Liver (tissue), 8 donors: ENCODE measurements at regions not wholly inside any gene's neighbourhood (a gene's known extent, or its start where the extent isn't known, plus 50 kb on each side); places are given as distances from the start of the nearest gene placed in this dataset.

Experiments used
- DNase-seq: peaks from one replicate; pipeline ENCODE4 v3.0.0-alpha.2; 2017; ENCODE audit warnings: low spot score
- H3K27ac ChIP-seq, 2 donors: one replicate each; pipeline ENCODE4 v1.7.0; 2013; ENCODE audit warnings: inconsistent platforms in 2 of 2, low read length in 2 of 2, control low read depth in 1 of 2, low read depth in 1 of 2, mild to moderate bottlenecking in 1 of 2
- H3K27me3 ChIP-seq, 4 donors: one replicate each; pipeline versions ENCODE4 v1.6.1 to v1.7.0; 2013; ENCODE audit warnings: low read length in 3 of 4, inconsistent platforms in 1 of 4, mild to moderate bottlenecking in 1 of 4, moderate library complexity in 1 of 4; ENCODE audit not compliant: control insufficient read depth in 4 of 4, insufficient read depth in 4 of 4
- H3K36me3 ChIP-seq, 4 donors: one replicate each; pipeline versions ENCODE4 v1.6.1 to v1.7.0; 2013; ENCODE audit warnings: low read length in 3 of 4, mild to moderate bottlenecking in 3 of 4, low read depth in 1 of 4, moderate library complexity in 1 of 4; ENCODE audit not compliant: control insufficient read depth in 4 of 4, insufficient read depth in 3 of 4
- H3K4me1 ChIP-seq, 4 donors: one replicate each; pipeline versions ENCODE4 v1.6.1 to v1.7.0; 2013; ENCODE audit warnings: low read length in 3 of 4, mild to moderate bottlenecking in 3 of 4, moderate library complexity in 1 of 4; ENCODE audit not compliant: control insufficient read depth in 4 of 4, insufficient read depth in 4 of 4
- H3K4me3 ChIP-seq, 3 donors: one replicate each; pipeline versions ENCODE4 v1.6.1 to v1.7.0; 2013; ENCODE audit warnings: low read length in 3 of 3, control low read depth in 1 of 3, low read depth in 1 of 3, mild to moderate bottlenecking in 1 of 3
- H3K9ac ChIP-seq, 2 donors: one replicate each; pipeline ENCODE4 v1.7.0; 2013; ENCODE audit warnings: low read length in 2 of 2, mild to moderate bottlenecking in 2 of 2, moderate library complexity in 2 of 2, control low read depth in 1 of 2, low read depth in 1 of 2
- H3K9me3 ChIP-seq, 4 donors: one replicate each; pipeline versions ENCODE4 v1.6.1 to v1.7.0; 2013; ENCODE audit warnings: low read length in 3 of 4; ENCODE audit not compliant: control insufficient read depth in 4 of 4
- EGR1 ChIP-seq, 2 donors: IDR thresholded peaks; 2 replicates each; pipeline ENCODE4 v1.6.1; 2016 to 2018; ENCODE audit warnings: antibody characterized with exemption in 2 of 2, low read depth in 2 of 2
- FOXA1 ChIP-seq: IDR thresholded peaks from 2 replicates; pipeline ENCODE4 v1.6.1; 2016; ENCODE audit warnings: antibody characterized with exemption
- FOXA2 ChIP-seq: IDR thresholded peaks from 2 replicates; pipeline ENCODE4 v1.6.1; 2016; ENCODE audit warnings: antibody characterized with exemption
- GABPA ChIP-seq, 2 donors: IDR thresholded peaks in 1 of 2; conservative IDR thresholded peaks in 1 of 2; 2 replicates each; pipeline ENCODE4 v1.6.1; 2016; ENCODE audit warnings: antibody characterized with exemption in 2 of 2, mild to moderate bottlenecking in 1 of 2, moderate library complexity in 1 of 2
- HNF4G ChIP-seq: IDR thresholded peaks from 2 replicates; pipeline ENCODE4 v1.6.1; 2016; ENCODE audit warnings: antibody characterized with exemption
- JUND ChIP-seq, 2 donors: IDR thresholded peaks; 2 replicates each; pipeline ENCODE4 v1.6.1; 2016; ENCODE audit warnings: antibody characterized with exemption in 2 of 2
- NR2F2 ChIP-seq: IDR thresholded peaks from 2 replicates; pipeline ENCODE4 v1.6.1; 2016; ENCODE audit warnings: antibody characterized with exemption
- RAD21 ChIP-seq, 2 donors: IDR thresholded peaks; 2 replicates each; pipeline ENCODE4 v1.6.1; 2016; ENCODE audit warnings: antibody characterized with exemption in 2 of 2, mild to moderate bottlenecking in 2 of 2
- RXRA ChIP-seq, 2 donors: IDR thresholded peaks; 2 replicates each; pipeline ENCODE4 v1.6.1; 2017 to 2018; ENCODE audit warnings: antibody characterized with exemption in 2 of 2, mild to moderate bottlenecking in 1 of 2
- SP1 ChIP-seq: IDR thresholded peaks from 2 replicates; pipeline ENCODE4 v1.6.1; 2018; ENCODE audit warnings: antibody characterized with exemption, mild to moderate bottlenecking
- TAF1 ChIP-seq: conservative IDR thresholded peaks from 2 replicates; pipeline ENCODE4 v1.6.1; 2016; ENCODE audit warnings: antibody characterized with exemption, mild to moderate bottlenecking
- YY1 ChIP-seq: IDR thresholded peaks from 2 replicates; pipeline ENCODE4 v1.6.1; 2016; ENCODE audit warnings: antibody characterized with exemption, mild to moderate bottlenecking
- WGBS: extraction: QIAGEN DNeasy Blood & Tissue Kit; methylation state at CpG from one replicate; pipeline ENCODE4 v1.1.7; 2013; 5-methylcytosine and 5-hydroxymethylcytosine counted together
- TF ChIP-seq, protein P1 (sequence below): fragments of 150-350 bp; IDR thresholded peaks from 2 replicates; pipeline ENCODE4 v1.5.1; 2017; ENCODE audit warnings: improper control_type of control experiment, low read depth, low read length; ENCODE audit not compliant: missing input control
- TF ChIP-seq, protein P2 (sequence below): IDR thresholded peaks from 2 replicates; pipeline ENCODE4 v1.6.1; 2016; ENCODE audit warnings: antibody characterized with exemption, mild to moderate bottlenecking
- TF ChIP-seq, protein P3 (sequence below): IDR thresholded peaks from 2 replicates; pipeline ENCODE4 v1.6.1; 2016; ENCODE audit warnings: antibody characterized with exemption
- donor health status: healthy.
- donor health status: healthy.
- donor health status: healthy.
- donor health status: healthy.
- donor health status: healthy.

GRCh38 chr4:124437853-124438495, 274.6 kb downstream of the ANKRD50 start:
- Histone ChIP-seq H3K27me3 (no peaks in the 10 kb centered on the region), H3K4me1 (no peaks in the 10 kb centered on the region), H3K9me3 (no peaks in the 10 kb centered on the region), H3K27ac (no peak overlapping the region), H3K9ac (no peak overlapping the region), H3K36me3 (no peaks in the 10 kb centered on the region), H3K4me3 (no peak overlapping the region)
- no peak for DNase-seq
- TF ChIP-seq FOXA2: no peak
- no peak for TF ChIP-seq EGR1 (IDR thresholded peaks at IDR 0.05; ENCODE audit: low read depth in 2 of 2)
- no peak for TF ChIP-seq GABPA (IDR thresholded peaks at IDR 0.05 in 1 of 2, conservative IDR thresholded peaks at IDR 0.05 in 1 of 2)
- TF ChIP-seq, protein P1, sequence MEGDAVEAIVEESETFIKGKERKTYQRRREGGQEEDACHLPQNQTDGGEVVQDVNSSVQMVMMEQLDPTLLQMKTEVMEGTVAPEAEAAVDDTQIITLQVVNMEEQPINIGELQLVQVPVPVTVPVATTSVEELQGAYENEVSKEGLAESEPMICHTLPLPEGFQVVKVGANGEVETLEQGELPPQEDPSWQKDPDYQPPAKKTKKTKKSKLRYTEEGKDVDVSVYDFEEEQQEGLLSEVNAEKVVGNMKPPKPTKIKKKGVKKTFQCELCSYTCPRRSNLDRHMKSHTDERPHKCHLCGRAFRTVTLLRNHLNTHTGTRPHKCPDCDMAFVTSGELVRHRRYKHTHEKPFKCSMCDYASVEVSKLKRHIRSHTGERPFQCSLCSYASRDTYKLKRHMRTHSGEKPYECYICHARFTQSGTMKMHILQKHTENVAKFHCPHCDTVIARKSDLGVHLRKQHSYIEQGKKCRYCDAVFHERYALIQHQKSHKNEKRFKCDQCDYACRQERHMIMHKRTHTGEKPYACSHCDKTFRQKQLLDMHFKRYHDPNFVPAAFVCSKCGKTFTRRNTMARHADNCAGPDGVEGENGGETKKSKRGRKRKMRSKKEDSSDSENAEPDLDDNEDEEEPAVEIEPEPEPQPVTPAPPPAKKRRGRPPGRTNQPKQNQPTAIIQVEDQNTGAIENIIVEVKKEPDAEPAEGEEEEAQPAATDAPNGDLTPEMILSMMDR: no peak

- no peaks in the 10 kb centered on the region for H3K36me3 ChIP-seq
- H3K27me3 ChIP-seq: no peaks in the 10 kb centered on the region
- peaks cover 0 to 3% (median under 1%) of the 10 kb centered on the region in 4 donors for H3K9me3 ChIP-seq
- H3K4me1 ChIP-seq: no peaks in the 10 kb centered on the region
- WGBS: 88% methylated on average over 5 of the region's 5 CpGs
- no peak for DNase-seq
- TF ChIP-seq, protein P2, sequence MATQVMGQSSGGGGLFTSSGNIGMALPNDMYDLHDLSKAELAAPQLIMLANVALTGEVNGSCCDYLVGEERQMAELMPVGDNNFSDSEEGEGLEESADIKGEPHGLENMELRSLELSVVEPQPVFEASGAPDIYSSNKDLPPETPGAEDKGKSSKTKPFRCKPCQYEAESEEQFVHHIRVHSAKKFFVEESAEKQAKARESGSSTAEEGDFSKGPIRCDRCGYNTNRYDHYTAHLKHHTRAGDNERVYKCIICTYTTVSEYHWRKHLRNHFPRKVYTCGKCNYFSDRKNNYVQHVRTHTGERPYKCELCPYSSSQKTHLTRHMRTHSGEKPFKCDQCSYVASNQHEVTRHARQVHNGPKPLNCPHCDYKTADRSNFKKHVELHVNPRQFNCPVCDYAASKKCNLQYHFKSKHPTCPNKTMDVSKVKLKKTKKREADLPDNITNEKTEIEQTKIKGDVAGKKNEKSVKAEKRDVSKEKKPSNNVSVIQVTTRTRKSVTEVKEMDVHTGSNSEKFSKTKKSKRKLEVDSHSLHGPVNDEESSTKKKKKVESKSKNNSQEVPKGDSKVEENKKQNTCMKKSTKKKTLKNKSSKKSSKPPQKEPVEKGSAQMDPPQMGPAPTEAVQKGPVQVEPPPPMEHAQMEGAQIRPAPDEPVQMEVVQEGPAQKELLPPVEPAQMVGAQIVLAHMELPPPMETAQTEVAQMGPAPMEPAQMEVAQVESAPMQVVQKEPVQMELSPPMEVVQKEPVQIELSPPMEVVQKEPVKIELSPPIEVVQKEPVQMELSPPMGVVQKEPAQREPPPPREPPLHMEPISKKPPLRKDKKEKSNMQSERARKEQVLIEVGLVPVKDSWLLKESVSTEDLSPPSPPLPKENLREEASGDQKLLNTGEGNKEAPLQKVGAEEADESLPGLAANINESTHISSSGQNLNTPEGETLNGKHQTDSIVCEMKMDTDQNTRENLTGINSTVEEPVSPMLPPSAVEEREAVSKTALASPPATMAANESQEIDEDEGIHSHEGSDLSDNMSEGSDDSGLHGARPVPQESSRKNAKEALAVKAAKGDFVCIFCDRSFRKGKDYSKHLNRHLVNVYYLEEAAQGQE: no peak
- TF ChIP-seq, protein P3, sequence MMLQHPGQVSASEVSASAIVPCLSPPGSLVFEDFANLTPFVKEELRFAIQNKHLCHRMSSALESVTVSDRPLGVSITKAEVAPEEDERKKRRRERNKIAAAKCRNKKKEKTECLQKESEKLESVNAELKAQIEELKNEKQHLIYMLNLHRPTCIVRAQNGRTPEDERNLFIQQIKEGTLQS: no peak
- TF ChIP-seq SP1 (no peak), TAF1 (no peak), FOXA2 (no peak), HNF4G (no peak)
- H3K27ac ChIP-seq: no peak overlapping the region
- no peak overlapping the region for H3K4me3 ChIP-seq
- H3K9ac ChIP-seq: no peak overlapping the region
Measured at GRCh38 chr4:124445071-124445470, 267.5 kb downstream of the ANKRD50 start.

DNA sequence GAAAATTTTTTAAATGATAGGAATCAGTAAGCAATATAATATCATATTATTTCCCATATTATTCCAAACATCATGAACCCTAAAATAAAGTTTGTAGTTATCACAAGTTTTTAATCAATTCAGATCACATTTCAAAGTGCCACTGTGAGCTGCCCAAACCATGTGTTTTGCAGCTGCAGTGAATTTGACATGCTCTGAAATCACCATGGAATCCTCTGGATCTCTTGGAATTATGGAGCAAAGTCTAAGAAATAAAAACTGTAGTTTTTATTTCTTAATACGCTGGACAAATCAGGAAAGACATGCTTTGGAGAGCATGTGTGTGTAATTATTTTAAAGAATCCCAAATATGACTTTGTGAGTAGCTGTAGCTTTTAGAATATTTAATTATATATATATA, 262.7 kb downstream of the ANKRD50 start:
- 94% methylated on average over 1 of the region's 1 CpG for WGBS
- Histone ChIP-seq H3K36me3 (no peaks in the 10 kb centered on the region), H3K4me1 (no peaks in the 10 kb centered on the region), H3K27ac (no peak overlapping the region), H3K27me3 (no peaks in the 10 kb centered on the region), H3K9ac (no peak overlapping the region), H3K9me3 (no peaks in the 10 kb centered on the region), H3K4me3 (no peak overlapping the region)
- no peak for DNase-seq
- TF ChIP-seq NR2F2 (no peak), YY1 (no peak), TAF1 (no peak), FOXA1 (no peak), RAD21 (IDR thresholded peaks at IDR 0.05) (no peak), GABPA (IDR thresholded peaks at IDR 0.05 in 1 of 2, conservative IDR thresholded peaks at IDR 0.05 in 1 of 2) (no peak), JUND (IDR thresholded peaks at IDR 0.05) (no peak), RXRA (IDR thresholded peaks at IDR 0.05) (no peak), SP1 (no peak)
- TF ChIP-seq, protein P2: no peak
- TF ChIP-seq, protein P1: no peak
